ENCODE measurements at regions not wholly inside any gene's neighbourhood (a gene's known extent, or its start where the extent isn't known, plus 50 kb on each side); places are given as distances from the start of the nearest gene placed in this dataset.

- Histone ChIP-seq H3K36me3 (ENCODE audit: control insufficient read depth, low read length) (no peaks in the 10 kb centered on the region), H3F3A (ENCODE audit: control insufficient read depth, insufficient read depth) (no peaks in the 10 kb centered on the region), H4K20me1 (ENCODE audit: control insufficient read depth, insufficient read depth, low read depth, low read length) (no peaks in the 10 kb centered on the region), H3K27ac (ENCODE audit: low read depth, low read length) (no peak overlapping the region), H3K9me3 (ENCODE audit: control insufficient read depth, insufficient read depth, low read length) (no peaks in the 10 kb centered on the region), H3K9me2 (replicated peaks; ENCODE audit: control insufficient read depth, low read length) (no peaks in the 10 kb centered on the region), H3K4me1 (ENCODE audit: control insufficient read depth, low read length) (no peaks in the 10 kb centered on the region), H3K4me2 (ENCODE audit: low read length) (no peak overlapping the region), H3K79me2 (ENCODE audit: control insufficient read depth, low read length) (no peaks in the 10 kb centered on the region), H3K27me3 (ENCODE audit: control insufficient read depth, low read length) (no peaks in the 10 kb centered on the region), H3K4me3 (ENCODE audit: low read length) (no peak overlapping the region)
- TF ChIP-seq CTCF (IDR thresholded peaks at IDR 0.05; ENCODE audit: low read depth, low read length, poor library complexity, severe bottlenecking): no peak
- TF ChIP-seq EZH2phosphoT487 (IDR thresholded peaks at IDR 0.05; ENCODE audit: borderline replicate concordance, low read length): no peak
Measured at GRCh38 chr3:151962912-151963311, 89.5 kb downstream of the SUCNR1 start.

- no peak for TF ChIP-seq CTCF (IDR thresholded peaks at IDR 0.05; ENCODE audit: low read depth, low read length, poor library complexity, severe bottlenecking)
- no peak for TF ChIP-seq EZH2phosphoT487 (IDR thresholded peaks at IDR 0.05; ENCODE audit: borderline replicate concordance, low read length)
- Histone ChIP-seq H3K36me3 (ENCODE audit: control insufficient read depth, low read length) (no peaks in the 10 kb centered on the region), H3K9me2 (replicated peaks; ENCODE audit: control insufficient read depth, low read length) (no peaks in the 10 kb centered on the region), H3K4me1 (ENCODE audit: control insufficient read depth, low read length) (no peaks in the 10 kb centered on the region), H3K4me2 (ENCODE audit: low read length) (no peak overlapping the region), H3K4me3 (ENCODE audit: low read length) (no peak overlapping the region), H3K27me3 (ENCODE audit: control insufficient read depth, low read length) (no peaks in the 10 kb centered on the region), H4K20me1 (ENCODE audit: control insufficient read depth, insufficient read depth, low read depth, low read length) (no peaks in the 10 kb centered on the region), H3K27ac (ENCODE audit: low read depth, low read length) (no peak overlapping the region), H3K9me3 (ENCODE audit: control insufficient read depth, insufficient read depth, low read length) (no peaks in the 10 kb centered on the region), H3K79me2 (ENCODE audit: control insufficient read depth, low read length) (no peaks in the 10 kb centered on the region), H3F3A (ENCODE audit: control insufficient read depth, insufficient read depth) (no peaks in the 10 kb centered on the region)
Measured at GRCh38 chr3:151964743-151965142, 91.3 kb downstream of the SUCNR1 start.

GRCh38 chr3:151969026-151969642 lies 95.7 kb downstream of the SUCNR1 start:
- Histone ChIP-seq H3K9me2 (replicated peaks; ENCODE audit: control insufficient read depth, low read length) (no peaks in the 10 kb centered on the region), H3K4me3 (ENCODE audit: low read length) (no peak overlapping the region), H3K36me3 (ENCODE audit: control insufficient read depth, low read length) (no peaks in the 10 kb centered on the region), H3K27me3 (ENCODE audit: control insufficient read depth, low read length) (no peaks in the 10 kb centered on the region), H3K9me3 (ENCODE audit: control insufficient read depth, insufficient read depth, low read length) (no peaks in the 10 kb centered on the region), H3K4me1 (ENCODE audit: control insufficient read depth, low read length) (no peaks in the 10 kb centered on the region), H3K27ac (ENCODE audit: low read depth, low read length) (no peak overlapping the region), H3K79me2 (ENCODE audit: control insufficient read depth, low read length) (no peaks in the 10 kb centered on the region), H3K4me2 (ENCODE audit: low read length) (no peak overlapping the region), H3F3A (ENCODE audit: control insufficient read depth, insufficient read depth) (no peaks in the 10 kb centered on the region), H4K20me1 (ENCODE audit: control insufficient read depth, insufficient read depth, low read depth, low read length) (no peaks in the 10 kb centered on the region)
- no peak for TF ChIP-seq EZH2phosphoT487 (IDR thresholded peaks at IDR 0.05; ENCODE audit: borderline replicate concordance, low read length)
- TF ChIP-seq CTCF (IDR thresholded peaks at IDR 0.05; ENCODE audit: low read depth, low read length, poor library complexity, severe bottlenecking): no peak
